ENCODE measurements at regions not wholly inside any gene's neighbourhood (a gene's known extent, or its start where the extent isn't known, plus 50 kb on each side); places are given as distances from the start of the nearest gene placed in this dataset.
"Not testable (repeated sequence)": the region's sequence is repeated elsewhere in the genome, so short reads cannot be mapped to it uniquely, and the experiment has no call there.

GRCh38 chr6:19602434-19603013 lies 234.6 kb upstream of the ID4 start:
- TF ChIP-seq CTCF (IDR thresholded peaks at IDR 0.05; ENCODE audit: poor library complexity, severe bottlenecking), result no peak
- ATAC-seq (ENCODE audit: low read depth), result no peak
- Histone ChIP-seq H3K27ac (ENCODE audit: poor library complexity, severe bottlenecking) (no peak overlapping the region), H3K4me3 (ENCODE audit: severe bottlenecking) (no peak overlapping the region), H3K27me3 (ENCODE audit: insufficient read depth, poor library complexity, severe bottlenecking) (no peaks in the 10 kb centered on the region), H3K9me3 (ENCODE audit: severe bottlenecking) (no peaks in the 10 kb centered on the region), H3K36me3 (ENCODE audit: low read depth) (no peaks in the 10 kb centered on the region), H3K4me1 (ENCODE audit: insufficient read depth, poor library complexity, severe bottlenecking) (no peaks in the 10 kb centered on the region)
- no peak for DNase-seq (ENCODE audit: low spot score)

DNA sequence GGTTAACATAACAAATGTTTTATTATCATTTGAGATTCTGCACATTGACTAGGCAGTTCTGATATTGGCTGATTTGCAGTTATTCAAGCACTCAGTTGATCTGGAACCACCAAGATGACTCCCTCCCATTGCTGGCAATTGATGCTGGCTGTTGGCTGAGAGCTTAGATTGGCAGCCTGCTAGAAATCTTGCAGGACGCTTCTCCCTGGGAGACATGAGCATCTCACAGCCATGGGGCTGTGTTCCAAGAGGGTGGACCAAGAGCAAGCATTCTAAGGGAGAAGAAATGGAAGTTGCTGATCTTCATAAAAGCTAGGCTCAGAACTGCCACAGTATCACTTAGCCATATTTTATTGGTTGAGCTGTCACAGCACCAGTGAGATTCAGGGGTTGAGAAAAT lies 233.4 kb upstream of the ID4 start:
- Histone ChIP-seq H3K4me3 (ENCODE audit: severe bottlenecking) (no peak overlapping the region), H3K4me1 (ENCODE audit: insufficient read depth, poor library complexity, severe bottlenecking) (no peaks in the 10 kb centered on the region), H3K27me3 (ENCODE audit: insufficient read depth, poor library complexity, severe bottlenecking) (no peaks in the 10 kb centered on the region), H3K9me3 (ENCODE audit: severe bottlenecking) (no peaks in the 10 kb centered on the region), H3K36me3 (ENCODE audit: low read depth) (no peaks in the 10 kb centered on the region), H3K27ac (ENCODE audit: poor library complexity, severe bottlenecking) (no peak overlapping the region)
- no peak for TF ChIP-seq CTCF (IDR thresholded peaks at IDR 0.05; ENCODE audit: poor library complexity, severe bottlenecking)
- no peak for DNase-seq (ENCODE audit: low spot score)
- no peak for ATAC-seq (ENCODE audit: low read depth)

- Histone ChIP-seq H3K9me3 (ENCODE audit: severe bottlenecking) (no peaks in the 10 kb centered on the region), H3K4me1 (ENCODE audit: insufficient read depth, poor library complexity, severe bottlenecking) (no peaks in the 10 kb centered on the region), H3K4me3 (ENCODE audit: severe bottlenecking) (no peak overlapping the region), H3K27me3 (ENCODE audit: insufficient read depth, poor library complexity, severe bottlenecking) (no peaks in the 10 kb centered on the region), H3K27ac (ENCODE audit: poor library complexity, severe bottlenecking) (no peak overlapping the region), H3K36me3 (ENCODE audit: low read depth) (no peaks in the 10 kb centered on the region)
- no peak for TF ChIP-seq CTCF (IDR thresholded peaks at IDR 0.05; ENCODE audit: poor library complexity, severe bottlenecking)
- DNase-seq (ENCODE audit: low spot score), result no peak
- no peak for ATAC-seq (ENCODE audit: low read depth)
Measured at GRCh38 chr6:19605624-19606023, 231.5 kb upstream of the ID4 start.

- no peaks in the 10 kb centered on the region for H3K9me3 ChIP-seq (ENCODE audit: severe bottlenecking)
- no peak for DNase-seq (ENCODE audit: low spot score)
- no peaks in the 10 kb centered on the region for H3K4me1 ChIP-seq (ENCODE audit: insufficient read depth, poor library complexity, severe bottlenecking)
- no peak overlapping the region for H3K27ac ChIP-seq (ENCODE audit: poor library complexity, severe bottlenecking)
- ATAC-seq (ENCODE audit: low read depth), result no peak
- H3K27me3 ChIP-seq (ENCODE audit: insufficient read depth, poor library complexity, severe bottlenecking), result no peaks in the 10 kb centered on the region
- no peaks in the 10 kb centered on the region for H3K36me3 ChIP-seq (ENCODE audit: low read depth)
- no peak overlapping the region for H3K4me3 ChIP-seq (ENCODE audit: severe bottlenecking)
- TF ChIP-seq CTCF (IDR thresholded peaks at IDR 0.05; ENCODE audit: poor library complexity, severe bottlenecking), result no peak
Measured at GRCh38 chr6:19608546-19608945, 228.6 kb upstream of the ID4 start.

GRCh38 chr6:19609972-19610641 lies 227.1 kb upstream of the ID4 start:
- Histone ChIP-seq H3K4me3 (ENCODE audit: severe bottlenecking) (no peak overlapping the region), H3K27ac (ENCODE audit: poor library complexity, severe bottlenecking) (no peak overlapping the region), H3K9me3 (ENCODE audit: severe bottlenecking) (no peaks in the 10 kb centered on the region), H3K27me3 (ENCODE audit: insufficient read depth, poor library complexity, severe bottlenecking) (no peaks in the 10 kb centered on the region), H3K36me3 (ENCODE audit: low read depth) (no peaks in the 10 kb centered on the region), H3K4me1 (ENCODE audit: insufficient read depth, poor library complexity, severe bottlenecking) (no peaks in the 10 kb centered on the region)
- no peak for DNase-seq (ENCODE audit: low spot score)
- no peak for ATAC-seq (ENCODE audit: low read depth)
- no peak for TF ChIP-seq CTCF (IDR thresholded peaks at IDR 0.05; ENCODE audit: poor library complexity, severe bottlenecking)

DNA sequence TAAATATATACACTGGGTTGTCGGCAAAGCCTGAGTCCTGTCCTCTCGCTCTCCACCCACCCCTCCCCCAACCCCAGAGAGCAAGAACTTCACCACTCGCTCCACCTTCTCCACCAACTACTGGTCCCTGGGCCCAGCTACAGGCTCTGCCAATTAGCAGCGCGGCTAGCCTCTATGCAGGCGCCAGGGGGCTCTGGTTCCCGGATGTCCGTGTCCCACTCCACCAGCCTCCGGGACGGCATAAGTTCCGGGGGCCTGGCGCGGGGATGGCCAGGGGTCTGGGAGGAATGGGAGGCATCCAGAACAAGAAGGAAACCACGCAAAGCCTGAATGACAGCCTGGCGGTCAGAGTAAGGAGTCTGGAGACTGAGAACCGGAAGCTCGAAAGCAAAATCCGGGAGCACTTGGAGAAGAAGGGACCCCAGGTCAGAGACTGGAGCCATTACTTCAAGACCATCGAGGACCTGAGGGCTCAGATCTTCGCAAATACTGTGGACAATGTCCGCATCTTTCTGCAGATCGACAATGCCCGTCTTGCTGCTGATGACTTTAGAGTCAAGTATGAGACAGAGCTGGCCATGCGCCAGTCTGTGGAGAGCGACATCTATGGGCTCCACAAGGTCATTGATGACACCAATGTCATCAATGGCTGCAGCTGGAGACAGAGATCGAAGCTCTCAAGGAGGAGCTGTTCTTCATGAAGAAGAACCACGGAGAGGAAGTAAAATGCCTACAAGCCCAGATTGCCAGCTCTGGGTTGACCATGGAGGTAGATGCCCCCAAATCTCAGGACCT lies 224.3 kb upstream of the ID4 start:
- H3K4me3 ChIP-seq (ENCODE audit: severe bottlenecking); DNase-seq (ENCODE audit: low spot score); H3K36me3 ChIP-seq (ENCODE audit: low read depth); H3K27me3 ChIP-seq (ENCODE audit: insufficient read depth, poor library complexity, severe bottlenecking); H3K9me3 ChIP-seq (ENCODE audit: severe bottlenecking); H3K27ac ChIP-seq (ENCODE audit: poor library complexity, severe bottlenecking); H3K4me1 ChIP-seq (ENCODE audit: insufficient read depth, poor library complexity, severe bottlenecking); ATAC-seq (ENCODE audit: low read depth): not testable (repeated sequence)

All from RWPE2 (cell line).